ENCODE measurements at regions not wholly inside any gene's neighbourhood (a gene's known extent, or its start where the extent isn't known, plus 50 kb on each side); places are given as distances from the start of the nearest gene placed in this dataset.

DNA sequence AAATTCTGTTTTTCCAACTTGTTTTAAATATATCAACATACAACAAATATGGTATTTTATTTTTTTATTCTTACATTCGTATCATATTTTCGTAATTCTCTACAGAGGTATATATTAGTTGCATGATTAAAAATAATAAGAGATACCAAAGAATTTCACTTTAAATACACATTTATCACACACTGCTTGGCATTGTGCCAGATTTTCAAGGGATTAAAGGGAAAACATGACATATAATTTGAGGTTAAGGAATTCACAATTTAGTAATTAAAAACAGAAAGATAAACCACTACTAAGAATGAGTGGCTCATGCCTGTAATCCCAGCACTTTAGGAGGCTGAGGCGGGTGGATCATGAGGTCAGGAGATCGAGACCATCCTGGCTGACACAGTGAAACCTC is 484.7 kb upstream of the SORCS1 start:
- no peaks in the 10 kb centered on the region for H3F3A ChIP-seq (ENCODE audit: insufficient read depth, low read depth)
- H3K9me2 ChIP-seq (ENCODE audit: insufficient read depth), result no peaks in the 10 kb centered on the region
- POLR2A ChIA-PET (ENCODE audit: unreplicated experiment), result no interaction called here
- no peaks in the 10 kb centered on the region for H3K4me1 ChIP-seq (replicated peaks; ENCODE audit: insufficient read depth)
- H4K20me1 ChIP-seq (ENCODE audit: insufficient read depth), result no peaks in the 10 kb centered on the region
- H3K79me2 ChIP-seq (ENCODE audit: low read depth), result no peaks in the 10 kb centered on the region
- H3K4me2 ChIP-seq, result no peak overlapping the region
- H2AFZ ChIP-seq, result no peak overlapping the region
- no peaks in the 10 kb centered on the region for H3K27me3 ChIP-seq (ENCODE audit: insufficient read depth, low read depth)
- no peak for DNase-seq
- no peaks in the 10 kb centered on the region for H3K36me3 ChIP-seq (ENCODE audit: low read depth)
- H3K27ac ChIP-seq, result no peak overlapping the region
- no peak overlapping the region for H3K4me3 ChIP-seq
- no peak for TF ChIP-seq EZH2 (IDR thresholded peaks at IDR 0.05; ENCODE audit: low read depth)
- TF ChIP-seq, protein P1, sequence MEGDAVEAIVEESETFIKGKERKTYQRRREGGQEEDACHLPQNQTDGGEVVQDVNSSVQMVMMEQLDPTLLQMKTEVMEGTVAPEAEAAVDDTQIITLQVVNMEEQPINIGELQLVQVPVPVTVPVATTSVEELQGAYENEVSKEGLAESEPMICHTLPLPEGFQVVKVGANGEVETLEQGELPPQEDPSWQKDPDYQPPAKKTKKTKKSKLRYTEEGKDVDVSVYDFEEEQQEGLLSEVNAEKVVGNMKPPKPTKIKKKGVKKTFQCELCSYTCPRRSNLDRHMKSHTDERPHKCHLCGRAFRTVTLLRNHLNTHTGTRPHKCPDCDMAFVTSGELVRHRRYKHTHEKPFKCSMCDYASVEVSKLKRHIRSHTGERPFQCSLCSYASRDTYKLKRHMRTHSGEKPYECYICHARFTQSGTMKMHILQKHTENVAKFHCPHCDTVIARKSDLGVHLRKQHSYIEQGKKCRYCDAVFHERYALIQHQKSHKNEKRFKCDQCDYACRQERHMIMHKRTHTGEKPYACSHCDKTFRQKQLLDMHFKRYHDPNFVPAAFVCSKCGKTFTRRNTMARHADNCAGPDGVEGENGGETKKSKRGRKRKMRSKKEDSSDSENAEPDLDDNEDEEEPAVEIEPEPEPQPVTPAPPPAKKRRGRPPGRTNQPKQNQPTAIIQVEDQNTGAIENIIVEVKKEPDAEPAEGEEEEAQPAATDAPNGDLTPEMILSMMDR (conservative IDR thresholded peaks at IDR 0.05), result no peak
- no TSS peak for BruUV-seq (replicated peaks)
- no peaks in the 10 kb centered on the region for H3K9me3 ChIP-seq (ENCODE audit: insufficient read depth, low read depth)
- CTCF ChIA-PET, result no interaction called here
- intact Hi-C loops (cut with micrococcal nuclease; ENCODE audit: unreplicated experiment), result no loop called here

GRCh38 chr10:107647462-107647861 is 483.0 kb upstream of the SORCS1 start:
- Histone ChIP-seq H3F3A (ENCODE audit: insufficient read depth, low read depth) (no peaks in the 10 kb centered on the region), H2AFZ (no peak overlapping the region), H3K4me3 (no peak overlapping the region), H3K36me3 (ENCODE audit: low read depth) (no peaks in the 10 kb centered on the region), H4K20me1 (ENCODE audit: insufficient read depth) (no peaks in the 10 kb centered on the region), H3K79me2 (ENCODE audit: low read depth) (no peaks in the 10 kb centered on the region), H3K9me3 (ENCODE audit: insufficient read depth, low read depth) (no peaks in the 10 kb centered on the region), H3K4me2 (no peak overlapping the region), H3K4me1 (replicated peaks; ENCODE audit: insufficient read depth) (no peaks in the 10 kb centered on the region), H3K27me3 (ENCODE audit: insufficient read depth, low read depth) (no peaks in the 10 kb centered on the region), H3K27ac (no peak overlapping the region), H3K9me2 (ENCODE audit: insufficient read depth) (no peaks in the 10 kb centered on the region)
- POLR2A ChIA-PET (ENCODE audit: unreplicated experiment), result no interaction called here
- BruUV-seq (replicated peaks), result no TSS peak
- CTCF ChIA-PET, result no interaction called here
- DNase-seq, result no peak
- intact Hi-C loops (cut with micrococcal nuclease; ENCODE audit: unreplicated experiment), result no loop called here
- no peak for TF ChIP-seq EZH2 (IDR thresholded peaks at IDR 0.05; ENCODE audit: low read depth)
- TF ChIP-seq, protein P1 (conservative IDR thresholded peaks at IDR 0.05), result no peak

GRCh38 chr10:107631876-107632275 is 467.4 kb upstream of the SORCS1 start:
- DNase-seq, result no peak
- BruUV-seq (replicated peaks), result no TSS peak
- TF ChIP-seq EZH2 (IDR thresholded peaks at IDR 0.05; ENCODE audit: low read depth), result no peak
- TF ChIP-seq, protein P1 (conservative IDR thresholded peaks at IDR 0.05), result no peak
- Histone ChIP-seq H3F3A (ENCODE audit: insufficient read depth, low read depth) (no peaks in the 10 kb centered on the region), H3K4me2 (no peak overlapping the region), H3K4me1 (replicated peaks; ENCODE audit: insufficient read depth) (no peaks in the 10 kb centered on the region), H3K27ac (no peak overlapping the region), H3K4me3 (no peak overlapping the region), H3K36me3 (ENCODE audit: low read depth) (no peaks in the 10 kb centered on the region), H2AFZ (no peak overlapping the region), H3K9me2 (ENCODE audit: insufficient read depth) (no peaks in the 10 kb centered on the region), H3K9me3 (ENCODE audit: insufficient read depth, low read depth) (no peaks in the 10 kb centered on the region), H4K20me1 (ENCODE audit: insufficient read depth) (no peaks in the 10 kb centered on the region), H3K79me2 (ENCODE audit: low read depth) (no peaks in the 10 kb centered on the region), H3K27me3 (ENCODE audit: insufficient read depth, low read depth) (no peaks in the 10 kb centered on the region)
- intact Hi-C loops (cut with micrococcal nuclease; ENCODE audit: unreplicated experiment), result no loop called here
- ChIA-PET POLR2A (ENCODE audit: unreplicated experiment) (no interaction called here), CTCF (no interaction called here)

Data from PC-9 (cell line).